COLO829 (cell line): ENCODE measurements at regions not wholly inside any gene's neighbourhood (a gene's known extent, or its start where the extent isn't known, plus 50 kb on each side); places are given as distances from the start of the nearest gene placed in this dataset.
"Not testable (repeated sequence)": the region's sequence is repeated elsewhere in the genome, so short reads cannot be mapped to it uniquely, and the experiment has no call there.

ENCODE experiments used
- DNase-seq: peaks from one replicate; pipeline ENCODE4 v3.0.0; 2012; ENCODE audit warnings: low spot score

- DNase-seq: no peak
These were observed 181.8 kb upstream of the PARD3B start for GRCh38 chr2:204363513-204363912.

- no peak for DNase-seq
These were observed 180.3 kb upstream of the PARD3B start for GRCh38 chr2:204364860-204365535.

GRCh38 chr2:204365811-204366210, 179.5 kb upstream of the PARD3B start:
- no peak for DNase-seq

- DNase-seq: no peak
These were observed 177.8 kb upstream of the PARD3B start for GRCh38 chr2:204367466-204367865.

GRCh38 chr2:204370172-204370718, 175.0 kb upstream of the PARD3B start:
- no peak for DNase-seq

- DNase-seq: no peak
These were observed 171.3 kb upstream of the PARD3B start for GRCh38 chr2:204373942-204374341.

GRCh38 chr2:204380141-204380881, 165.0 kb upstream of the PARD3B start:
- no peak for DNase-seq

- DNase-seq: no peak
These were observed 158.6 kb upstream of the PARD3B start for GRCh38 chr2:204386668-204387067.

GRCh38 chr2:204389120-204389519, 156.2 kb upstream of the PARD3B start:
- DNase-seq: no peak

- DNase-seq: no peak
These were observed 155.4 kb upstream of the PARD3B start for GRCh38 chr2:204389856-204390255.

- no peak for DNase-seq
These were observed 149.7 kb upstream of the PARD3B start for GRCh38 chr2:204395539-204395938.

GRCh38 chr2:204401114-204401513, 144.2 kb upstream of the PARD3B start:
- no peak for DNase-seq

GRCh38 chr2:204407204-204408014, 137.9 kb upstream of the PARD3B start:
- DNase-seq: peak; percentile 52

- DNase-seq: not testable (repeated sequence)
These were observed 132.5 kb upstream of the PARD3B start for GRCh38 chr2:204412782-204413181.

GRCh38 chr2:204415406-204416181, 129.7 kb upstream of the PARD3B start:
- no peak for DNase-seq

- DNase-seq: no peak
These were observed 129.0 kb upstream of the PARD3B start for GRCh38 chr2:204416236-204416635.

GRCh38 chr2:204425821-204426220, 119.5 kb upstream of the PARD3B start:
- DNase-seq: no peak

- no peak for DNase-seq
These were observed 116.6 kb upstream of the PARD3B start for GRCh38 chr2:204428675-204429074.

GRCh38 chr2:204431529-204431928, 113.7 kb upstream of the PARD3B start:
- no peak for DNase-seq

- no peak for DNase-seq
These were observed 113.1 kb upstream of the PARD3B start for GRCh38 chr2:204432196-204432595.

- no peak for DNase-seq
These were observed 110.4 kb upstream of the PARD3B start for GRCh38 chr2:204434660-204435462.
